Daoy (cell line): ENCODE measurements at regions not wholly inside any gene's neighbourhood (a gene's known extent, or its start where the extent isn't known, plus 50 kb on each side); places are given as distances from the start of the nearest gene placed in this dataset.

Experiments
- DNase-seq: peaks from one replicate; pipeline ENCODE4 v3.0.0-alpha.2; 2015; ENCODE audit warnings: low read depth

DNA sequence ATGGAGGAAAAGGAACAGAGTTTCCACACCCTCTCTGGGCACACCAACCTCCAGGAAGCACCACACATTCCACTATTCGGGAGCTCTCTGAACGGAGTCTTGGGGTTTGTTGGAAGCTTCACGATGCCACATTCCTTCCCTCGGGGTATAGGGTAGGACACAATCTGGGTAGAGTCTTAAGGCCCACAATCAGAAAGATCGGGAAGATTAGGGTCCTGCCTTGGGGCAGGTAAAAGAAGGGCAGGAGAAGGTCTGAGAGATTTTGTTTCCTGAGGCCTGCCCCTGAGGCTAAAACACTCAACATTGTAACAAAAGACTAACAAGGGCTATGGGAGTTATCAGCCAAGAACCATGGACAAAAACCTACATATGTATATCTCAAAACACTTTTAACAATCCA is 89.2 kb upstream of the RAP2B start:
- no peak for DNase-seq

DNA sequence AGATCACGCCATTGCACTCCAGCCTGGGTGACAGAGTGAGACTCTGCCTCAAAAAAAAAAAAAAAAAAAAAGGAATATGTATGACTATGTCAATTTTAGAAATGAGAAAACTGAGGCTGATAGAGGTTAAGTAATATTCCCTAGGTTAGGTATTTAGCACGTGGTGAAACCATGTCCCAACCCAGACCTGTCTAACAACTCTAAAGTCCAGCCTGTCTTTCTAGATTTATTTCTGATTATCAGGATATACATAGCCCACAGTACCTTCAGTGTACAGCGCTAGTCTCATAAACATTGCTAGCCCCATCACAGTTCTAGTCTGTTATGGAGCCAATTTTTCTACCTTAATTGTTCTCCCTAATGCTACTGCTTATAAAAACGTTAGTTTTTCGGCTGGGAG is 88.4 kb upstream of the RAP2B start:
- DNase-seq: no peak

DNA sequence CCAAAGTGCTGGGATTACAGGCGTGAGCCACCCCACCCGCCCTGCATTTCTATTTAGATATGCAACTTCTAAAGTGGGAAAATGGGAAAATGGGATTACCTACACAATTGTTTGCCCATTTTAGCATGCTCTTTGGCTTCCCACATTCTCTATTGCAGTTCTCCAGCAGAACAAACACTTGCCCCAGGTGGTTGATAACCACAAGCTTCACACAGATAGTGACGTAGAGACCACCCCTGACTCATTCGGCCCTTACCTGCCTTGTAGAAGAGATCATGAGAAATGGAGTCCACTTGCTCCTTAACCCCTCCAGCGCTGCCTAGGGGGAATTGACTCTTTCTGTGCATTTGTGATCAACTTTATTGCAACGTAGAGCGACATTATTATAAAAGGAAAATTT is 83.2 kb upstream of the RAP2B start:
- no peak for DNase-seq

DNA sequence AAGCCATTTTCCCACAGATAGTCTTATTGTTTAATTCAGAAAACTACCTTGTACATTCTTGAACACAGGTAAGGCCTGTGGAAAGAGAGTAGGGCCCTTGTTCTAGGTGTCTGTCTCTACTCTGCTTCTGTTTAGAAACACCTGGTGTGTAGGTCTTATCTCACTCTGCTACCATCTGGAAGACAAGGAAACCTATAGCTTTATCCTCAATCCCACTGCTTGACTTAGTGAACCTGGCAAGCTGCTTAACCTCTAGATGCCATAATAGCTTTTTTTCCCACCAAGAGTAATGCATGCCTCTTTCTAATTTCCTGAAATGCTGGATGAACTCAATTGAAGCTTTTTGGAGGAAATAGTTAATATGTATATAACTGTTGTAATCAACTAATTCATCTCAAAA is 82.6 kb upstream of the RAP2B start:
- no peak for DNase-seq

DNA sequence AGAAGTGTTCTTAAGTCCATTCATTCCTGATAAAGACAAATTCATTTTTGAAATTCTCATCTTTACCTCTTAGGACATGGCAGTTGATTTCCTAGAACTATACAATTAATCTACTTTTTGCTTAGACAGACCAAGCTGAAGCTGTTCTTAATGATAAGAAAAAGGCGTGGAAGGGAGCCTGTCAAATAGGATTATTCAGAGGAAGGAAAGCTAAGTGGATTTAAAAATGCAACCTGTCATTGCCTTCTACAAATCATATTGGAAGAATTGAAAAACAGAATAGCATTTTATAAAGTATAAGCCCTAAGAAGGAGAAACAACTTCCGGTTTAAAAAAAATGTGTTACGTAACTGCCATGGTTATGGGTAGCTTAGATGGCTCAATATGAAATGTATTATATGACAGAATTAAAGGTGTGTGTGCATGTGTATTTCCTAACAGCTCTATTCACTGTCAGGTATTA is 81.2 kb upstream of the RAP2B start:
- DNase-seq: no peak

DNA sequence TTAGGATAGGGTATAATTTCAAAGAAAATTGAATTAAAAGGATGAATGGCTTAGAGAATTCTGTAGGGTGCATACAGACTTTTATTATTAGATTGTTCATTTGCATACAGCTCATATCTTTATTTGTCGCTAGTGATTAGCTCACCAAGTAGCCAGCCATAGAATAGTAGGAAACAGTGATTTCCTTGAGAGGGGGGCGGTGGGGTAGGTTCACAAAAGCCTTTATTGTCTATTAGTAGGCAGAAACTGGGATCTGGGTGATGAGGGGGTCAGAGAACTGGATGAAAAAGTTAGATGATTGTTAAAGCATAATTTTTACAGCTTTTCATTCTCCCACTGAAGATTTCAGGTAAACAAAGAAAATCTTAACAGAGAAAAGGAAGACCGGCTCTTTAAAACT is 77.6 kb upstream of the RAP2B start:
- no peak for DNase-seq

DNA sequence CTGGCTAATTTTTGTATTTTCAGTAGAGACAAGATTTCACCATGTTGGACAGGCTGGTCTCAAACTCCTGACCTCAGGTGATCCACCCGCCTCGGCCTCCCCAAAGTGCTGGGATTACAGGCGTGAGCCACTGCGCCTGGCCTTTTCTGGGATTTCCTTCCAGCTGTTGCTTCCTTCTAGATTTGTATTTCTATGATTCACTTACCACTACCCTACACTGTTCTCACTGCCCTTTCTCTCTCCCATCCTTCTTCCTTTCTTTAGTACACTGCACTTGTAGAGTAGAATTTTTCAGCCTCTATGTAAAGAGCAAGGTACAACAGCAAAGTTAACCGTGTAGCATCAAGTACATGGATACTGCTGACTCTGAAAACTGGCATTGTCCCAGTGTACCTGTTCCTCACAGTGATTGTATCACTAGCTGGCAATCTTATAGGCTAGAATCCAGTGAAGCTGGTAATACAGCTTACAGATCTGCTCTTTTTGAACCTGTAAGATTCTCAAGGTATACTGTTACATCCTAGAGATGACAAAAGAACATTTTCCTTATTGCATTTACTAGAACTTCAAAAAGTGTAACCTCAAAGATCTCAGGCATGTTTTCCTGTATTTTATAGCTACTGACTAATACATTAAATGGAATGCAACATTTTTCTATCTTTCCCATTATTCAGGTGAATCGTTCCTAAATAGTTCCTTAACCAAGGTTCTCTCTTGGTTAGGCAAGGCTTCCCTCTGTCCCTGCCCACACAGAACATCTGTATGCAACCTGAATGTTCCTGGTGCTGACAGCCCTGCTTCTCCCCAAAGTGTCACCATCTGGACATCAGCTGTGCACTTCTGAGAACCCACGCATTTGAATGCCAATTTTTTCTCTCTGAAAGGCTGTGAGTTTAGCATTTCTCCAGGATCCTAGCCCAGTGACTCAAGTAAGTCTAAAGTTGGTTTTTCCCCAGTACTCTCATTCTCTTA is 74.1 kb upstream of the RAP2B start:
- DNase-seq: no peak

DNA sequence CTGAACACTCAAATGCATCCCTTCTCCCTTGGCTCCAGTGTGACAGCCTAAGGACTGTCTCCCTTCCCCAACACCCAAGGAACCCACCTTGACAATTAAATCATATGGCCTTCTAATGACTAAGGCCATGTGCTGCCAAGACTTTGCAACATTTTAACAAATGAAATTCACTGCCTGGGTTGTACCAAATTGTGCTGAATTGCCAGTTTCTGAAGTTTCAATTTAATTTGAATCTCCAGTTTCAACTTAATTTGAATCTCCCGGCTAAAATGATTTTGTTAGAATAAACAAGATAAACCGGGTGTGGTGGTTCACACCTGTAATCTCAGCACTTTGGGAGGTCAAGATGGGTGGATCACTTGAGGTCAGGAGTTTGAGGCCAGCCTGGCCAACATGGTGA is 72.4 kb upstream of the RAP2B start:
- no peak for DNase-seq

DNA sequence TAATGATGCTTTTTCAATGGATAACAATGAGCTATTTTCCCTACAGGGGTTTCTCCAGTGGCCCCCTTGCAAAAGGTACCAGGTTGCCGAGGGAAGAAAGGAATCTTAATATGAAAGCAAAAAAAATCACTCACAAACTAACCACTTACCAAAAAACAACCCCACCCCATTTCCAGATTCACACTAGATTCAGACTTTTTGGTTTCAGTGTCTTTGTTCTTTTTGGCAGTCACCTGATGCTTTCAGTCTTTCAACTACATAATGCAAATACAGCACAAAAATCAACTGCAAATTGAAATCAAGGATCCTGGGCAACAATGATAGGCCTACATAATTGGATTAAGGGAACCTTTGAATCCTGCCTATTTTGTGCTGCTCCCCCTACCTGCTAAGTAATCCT is 71.1 kb upstream of the RAP2B start:
- DNase-seq: no peak

DNA sequence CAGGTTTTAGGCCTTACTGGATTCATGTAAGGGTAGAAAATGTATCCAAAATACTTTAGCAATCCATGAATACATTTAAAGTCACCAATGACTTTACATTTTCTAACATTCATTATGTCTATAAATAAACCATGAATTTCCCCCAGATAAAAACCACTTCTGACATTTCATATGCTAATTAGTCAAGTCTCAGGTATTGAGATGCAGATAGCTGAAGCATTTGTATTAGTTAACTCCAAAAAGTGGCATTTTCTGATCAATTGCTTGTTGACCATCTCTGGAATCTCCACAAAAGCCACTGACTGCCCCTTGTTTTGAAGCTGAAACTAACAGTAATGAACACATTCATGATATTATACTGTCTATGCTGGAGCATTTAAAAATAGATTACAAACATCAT is 68.4 kb upstream of the RAP2B start:
- no peak for DNase-seq

DNA sequence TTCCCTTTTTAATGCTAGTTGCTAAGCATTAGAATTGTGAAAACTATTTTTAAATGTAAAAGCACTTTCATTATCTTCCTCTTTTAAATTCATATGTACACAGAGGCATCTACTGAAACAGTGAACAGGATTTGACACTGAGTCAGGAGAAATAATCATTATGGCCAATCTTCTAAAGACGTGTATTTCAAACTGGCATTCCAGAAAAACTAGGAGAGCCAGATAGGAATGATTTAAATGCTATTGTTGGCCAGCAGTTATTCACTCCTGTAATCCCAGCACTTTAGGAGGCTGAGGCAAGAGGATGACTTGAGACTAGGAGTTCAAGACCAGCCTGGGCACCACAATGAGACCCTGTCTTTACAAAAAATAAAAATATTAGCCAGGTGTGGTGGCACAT is 67.6 kb upstream of the RAP2B start:
- no peak for DNase-seq

DNA sequence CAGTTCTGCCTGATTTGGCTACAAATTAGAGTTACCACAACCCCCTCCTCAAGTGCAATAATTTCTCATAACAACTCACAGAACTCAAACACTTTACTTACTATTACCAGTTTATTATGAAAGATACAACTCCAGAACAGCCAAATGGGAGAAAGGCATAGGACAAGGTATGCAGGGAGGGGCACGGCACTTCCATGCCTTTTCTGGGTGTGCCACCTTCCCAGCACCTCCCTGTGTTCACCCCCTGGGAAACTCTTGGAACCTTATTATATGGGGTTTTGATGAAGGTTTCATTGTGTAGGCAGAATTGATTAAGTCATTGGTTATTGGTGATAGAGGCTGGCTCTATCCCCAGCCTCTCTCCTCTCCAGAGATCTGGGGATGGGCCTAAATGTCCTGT is 66.6 kb upstream of the RAP2B start:
- no peak for DNase-seq

DNA sequence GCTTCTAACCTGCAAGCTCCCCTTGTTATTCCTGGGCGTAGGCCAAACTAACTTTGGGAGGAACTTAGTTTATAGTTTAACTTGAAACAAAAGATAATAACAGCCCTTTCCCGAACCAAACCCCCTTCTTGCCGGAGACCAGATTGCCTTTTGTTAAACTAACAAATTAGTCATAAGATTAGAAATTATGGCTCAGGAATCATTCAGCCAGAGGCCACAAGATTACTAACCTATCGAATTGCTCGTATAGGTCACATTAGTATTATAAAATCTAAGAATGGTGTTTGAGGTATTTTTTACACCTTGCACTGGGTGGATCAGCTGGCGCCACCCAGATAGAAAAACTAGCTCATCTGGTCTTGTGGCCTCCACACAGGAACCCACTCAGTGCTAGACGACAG is 65.3 kb upstream of the RAP2B start:
- DNase-seq: no peak

DNA sequence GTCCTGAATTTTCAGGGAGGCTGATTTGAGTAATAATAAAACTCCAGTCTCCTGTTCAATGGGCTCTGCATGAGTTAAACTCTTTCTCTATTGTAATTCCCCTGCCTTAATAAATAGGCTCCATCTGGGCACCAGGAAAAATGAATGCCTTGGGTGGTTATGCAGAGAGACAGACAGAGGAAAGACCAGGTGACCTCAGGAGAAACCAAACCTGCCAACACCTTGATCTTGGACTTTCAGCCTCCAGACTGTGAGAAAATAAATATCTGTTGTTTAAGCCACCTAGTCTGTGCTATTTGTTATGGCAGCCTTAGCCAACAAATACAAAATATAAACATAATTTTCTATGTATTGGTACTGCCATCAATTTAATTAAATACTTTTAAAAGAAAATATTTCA is 64.8 kb upstream of the RAP2B start:
- no peak for DNase-seq

DNA sequence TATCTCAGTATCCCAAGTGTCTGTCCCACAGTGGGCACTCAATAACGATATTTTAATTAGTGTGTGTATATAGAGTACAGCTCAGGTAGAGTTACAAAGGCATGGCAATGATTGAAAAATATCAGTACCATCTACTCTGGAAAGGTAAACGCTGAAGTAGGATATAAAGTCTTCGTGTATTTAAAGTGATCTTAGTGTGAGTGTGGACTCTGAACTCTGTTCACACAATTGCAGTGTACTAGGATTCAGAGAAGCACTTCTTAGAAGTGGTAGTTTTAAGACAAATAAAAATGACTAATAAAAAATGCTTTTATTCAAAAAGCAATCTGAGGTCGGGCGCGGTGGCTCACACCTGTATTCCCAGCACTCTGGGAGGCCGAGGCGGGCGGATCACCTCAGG is 62.9 kb upstream of the RAP2B start:
- no peak for DNase-seq

DNA sequence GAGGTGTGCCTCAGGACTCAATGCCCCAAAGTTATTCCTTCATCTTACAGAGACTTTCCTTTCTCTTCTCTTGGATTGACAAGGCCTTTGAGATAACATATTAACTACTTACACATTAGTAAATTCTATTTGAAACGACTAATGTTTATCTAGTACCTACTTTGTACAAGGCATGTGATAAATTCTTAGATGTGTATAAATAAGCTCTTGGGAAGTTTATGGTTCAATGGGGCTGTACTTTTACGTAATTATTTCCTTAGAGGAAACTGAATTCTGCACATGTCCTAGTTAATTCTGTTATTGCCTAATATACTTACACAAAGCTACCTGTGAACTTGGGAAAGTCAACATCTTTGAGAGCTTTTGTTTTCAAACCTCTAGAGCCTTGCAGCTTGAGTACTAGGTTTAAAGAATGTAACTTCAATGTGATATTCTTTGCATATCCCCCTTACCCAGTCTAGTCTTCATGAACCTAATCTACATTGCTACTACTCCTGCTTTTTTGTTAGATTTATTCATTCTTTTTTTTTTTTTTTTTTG is 58.5 kb upstream of the RAP2B start:
- DNase-seq: no peak

DNA sequence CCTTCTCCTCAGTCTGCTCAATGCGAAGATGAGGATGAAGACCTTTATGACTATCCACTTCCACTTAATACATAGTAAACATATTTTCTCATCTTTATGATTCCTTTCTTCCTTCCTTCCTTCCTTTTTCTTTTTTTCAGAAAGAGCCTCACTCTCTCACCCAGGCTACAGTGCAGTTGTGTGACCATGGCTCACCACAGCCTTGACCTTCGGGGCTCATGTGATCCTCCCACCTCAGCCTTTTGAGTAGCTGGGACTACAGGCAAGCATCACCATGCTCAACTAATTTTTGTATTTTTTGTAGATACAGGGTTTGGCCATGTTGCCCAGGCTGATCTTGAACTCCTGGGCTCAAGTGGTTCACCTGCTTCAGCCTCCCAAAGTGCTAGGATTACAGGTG is 52.0 kb upstream of the RAP2B start:
- no peak for DNase-seq

DNA sequence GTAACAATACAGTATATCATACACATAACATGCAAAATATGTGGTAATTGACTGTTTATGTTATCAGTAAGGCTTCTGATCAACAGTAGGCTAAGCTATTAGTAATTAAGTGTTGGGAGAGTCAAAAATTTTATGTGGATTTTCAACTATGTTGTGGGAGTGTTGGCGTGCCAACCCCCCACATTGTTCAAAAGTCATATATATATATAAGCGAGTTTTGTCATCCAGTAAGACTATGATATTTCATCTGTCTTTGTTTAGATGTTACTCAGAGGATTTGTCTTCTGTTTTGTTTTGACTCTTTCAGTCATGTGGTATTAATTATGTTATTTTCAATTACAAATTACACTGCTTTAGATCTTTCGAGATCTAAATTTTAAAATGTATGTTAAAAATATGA is 51.0 kb upstream of the RAP2B start:
- DNase-seq: no peak
